Esophagus squamous epithelium (tissue), 5 donors: ENCODE measurements at regions not wholly inside any gene's neighbourhood (a gene's known extent, or its start where the extent isn't known, plus 50 kb on each side); places are given as distances from the start of the nearest gene placed in this dataset.
A peak's percentile ranks its signal among the peaks of the same experiment; 100 is the strongest.

ENCODE experiments used
- DNase-seq: peaks from one replicate; lab custom pipeline; 2025; lab: John Stamatoyannopoulos, UW
- H3K27ac ChIP-seq, 4 donors: fragments of 200-600 bp; sonication (generic); one replicate each; pipeline ENCODE4 v1.5.1; 2016 to 2019; ENCODE audit warnings: mild to moderate bottlenecking in 1 of 4
- H3K27me3 ChIP-seq, 4 donors: fragments of 200-600 bp; sonication (generic); 1 replicate in 3 of 4; 2 replicates in 1 of 4; pipeline versions ENCODE4 v1.5.1 to v1.6.0; 2017 to 2021; ENCODE audit warnings: antibody characterized with exemption in 1 of 4
- H3K36me3 ChIP-seq, 3 donors: fragments of 200-600 bp; sonication (generic); one replicate each; pipeline ENCODE4 v1.5.1; 2016 to 2019
- H3K4me1 ChIP-seq, 3 donors: fragments of 200-600 bp; sonication (generic); one replicate each; pipeline ENCODE4 v1.5.1; 2017 to 2019
- H3K4me3 ChIP-seq, 4 donors: fragments of 200-600 bp; sonication (generic); 1 replicate in 3 of 4; 2 replicates in 1 of 4; pipeline ENCODE4 v1.5.1; 2016 to 2019; ENCODE audit warnings: mild to moderate bottlenecking in 2 of 4, moderate library complexity in 1 of 4
- H3K9me3 ChIP-seq, 3 donors: fragments of 200-600 bp; sonication (generic); one replicate each; pipeline ENCODE4 v1.5.1; 2016 to 2019
- CTCF ChIP-seq, 6 experiments: fragments of 450-650 bp in 4 of 6; fragments of 200-600 bp in 2 of 6; sonication (generic) in 2 of 6; IDR thresholded peaks; one replicate each; pipeline ENCODE4 v1.5.1; 2016 to 2019; ENCODE audit warnings: antibody characterized with exemption in 6 of 6, mild to moderate bottlenecking in 4 of 6, moderate library complexity in 4 of 6
- POLR2A ChIP-seq, 4 donors: fragments of 450-650 bp; IDR thresholded peaks; one replicate each; pipeline ENCODE4 v1.6.1; 2017; ENCODE audit warnings: antibody characterized with exemption in 4 of 4, mild to moderate bottlenecking in 4 of 4, moderate library complexity in 3 of 4
- WGBS, 2 donors: methylation state at CpG; one replicate each; pipeline ENCODE4 v1.1.5; 2018; 5-methylcytosine and 5-hydroxymethylcytosine counted together
- intact Hi-C: fragments of 100-400 bp; cut with DNase I; formaldehyde crosslinking; loops from one replicate; pipeline ENCODE4 v1.15.0; 2022
- donor health status: DM: yes; HTN: yes; CAD: no.

GRCh38 chr2:120930236-120930635, 194.6 kb downstream of the GLI2 start:
- Histone ChIP-seq H3K27me3 (peaks cover 0 to 15% (median 0%) of the 10 kb centered on the region in 4 donors), H3K4me1 (peaks cover 13 to 31% (median 20%) of the 10 kb centered on the region in 3 donors), H3K9me3 (no peaks in the 10 kb centered on the region), H3K36me3 (no peaks in the 10 kb centered on the region), H3K4me3 (no peak overlapping the region), H3K27ac (no peak overlapping the region)
- no peak for DNase-seq
- 84 to 89% methylated on average over 4 of the region's 10 CpGs for WGBS, 2 donors
- intact Hi-C loops = no loop called here
- TF ChIP-seq CTCF (IDR thresholded peaks at IDR 0.05) = no peak
- TF ChIP-seq POLR2A (IDR thresholded peaks at IDR 0.05) = no peak

GRCh38 chr2:120930864-120931263, 195.2 kb downstream of the GLI2 start:
- Histone ChIP-seq H3K4me3 (no peak overlapping the region), H3K27ac (no peak overlapping the region), H3K9me3 (no peaks in the 10 kb centered on the region), H3K36me3 (no peaks in the 10 kb centered on the region), H3K27me3 (peaks cover 0 to 21% (median 0%) of the 10 kb centered on the region in 4 donors), H3K4me1 (peaks cover 20 to 38% (median 27%) of the 10 kb centered on the region in 3 donors)
- 90 to 100% methylated on average over 1 to 2 of the region's 3 CpGs for WGBS, 2 donors
- no peak for DNase-seq
- intact Hi-C loops = no loop called here
- no peak for TF ChIP-seq POLR2A (IDR thresholded peaks at IDR 0.05)
- TF ChIP-seq CTCF (IDR thresholded peaks at IDR 0.05) = no peak

DNA sequence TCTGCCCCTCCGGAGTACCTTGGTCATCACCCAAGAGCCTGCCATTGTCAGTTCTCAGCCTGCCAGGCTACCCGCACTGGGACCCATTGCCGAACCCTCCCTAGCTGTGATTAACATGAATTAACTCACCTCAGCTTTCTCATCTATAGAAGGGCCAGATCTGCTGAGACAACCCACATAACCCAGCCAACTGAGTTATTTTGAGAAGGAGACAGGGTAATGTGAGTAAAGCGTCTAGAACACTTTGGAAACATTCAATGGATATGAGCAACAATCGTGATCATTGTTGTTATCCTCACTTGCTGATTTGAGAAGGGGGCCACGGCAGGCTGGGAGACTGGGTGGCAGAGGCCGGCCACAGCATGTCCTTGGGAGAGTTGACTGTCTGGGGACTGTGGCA, 196.8 kb downstream of the GLI2 start:
- 81 to 87% methylated on average over 5 to 7 of the region's 7 CpGs for WGBS, 2 donors
- peaks cover 30 to 54% (median 43%) of the 10 kb centered on the region in 3 donors for H3K4me1 ChIP-seq
- peaks cover 0 to 28% (median 0%) of the 10 kb centered on the region in 4 donors for H3K27me3 ChIP-seq
- intact Hi-C loops = no loop called here
- no peaks in the 10 kb centered on the region for H3K9me3 ChIP-seq
- no peak overlapping the region for H3K4me3 ChIP-seq
- peak overlapping the region in 1 of 4 donors; percentile 21 for H3K27ac ChIP-seq
- TF ChIP-seq CTCF (IDR thresholded peaks at IDR 0.05) (no peak), POLR2A (IDR thresholded peaks at IDR 0.05) (no peak)
- H3K36me3 ChIP-seq = no peaks in the 10 kb centered on the region
- DNase-seq = no peak

DNA sequence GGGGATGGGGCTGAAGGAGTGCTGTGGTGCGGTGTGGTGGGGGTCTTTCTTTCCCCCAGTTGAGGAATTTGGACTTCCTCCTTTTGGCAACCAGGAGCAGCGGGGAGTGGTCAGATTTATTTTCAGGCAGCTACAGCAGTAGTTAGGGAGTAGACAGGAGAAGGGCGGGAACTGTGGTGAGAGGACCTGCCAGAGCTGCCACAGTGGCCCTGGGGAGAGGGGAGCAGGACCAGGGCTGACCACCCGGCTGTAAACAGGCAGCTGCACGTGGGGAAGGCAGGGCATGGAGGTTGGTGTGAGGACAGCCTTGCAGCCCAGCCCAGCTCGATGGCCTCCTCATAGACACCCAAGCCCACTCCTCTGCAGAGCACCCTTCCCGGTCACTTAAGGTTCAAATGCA, 197.2 kb downstream of the GLI2 start:
- Histone ChIP-seq H3K4me3 (no peak overlapping the region), H3K9me3 (no peaks in the 10 kb centered on the region), H3K4me1 (peaks cover 34 to 58% (median 47%) of the 10 kb centered on the region in 3 donors), H3K27ac (peak overlapping the region in 1 of 4 donors; percentile 21), H3K27me3 (peaks cover 0 to 28% (median 0%) of the 10 kb centered on the region in 4 donors), H3K36me3 (no peaks in the 10 kb centered on the region)
- no peak for DNase-seq
- 83 to 88% methylated on average over 2 to 7 of the region's 7 CpGs for WGBS, 2 donors
- TF ChIP-seq POLR2A (IDR thresholded peaks at IDR 0.05) = no peak
- no peak for TF ChIP-seq CTCF (IDR thresholded peaks at IDR 0.05)
- intact Hi-C loops = no loop called here

- no peak overlapping the region for H3K4me3 ChIP-seq
- H3K27me3 ChIP-seq = peaks cover 0 to 22% (median 0%) of the 10 kb centered on the region in 4 donors
- DNase-seq = no peak
- WGBS, 2 donors = 66 to 83% methylated on average over 9 to 15 of the region's 19 CpGs
- TF ChIP-seq POLR2A (IDR thresholded peaks at IDR 0.05) (no peak), CTCF (IDR thresholded peaks at IDR 0.05) (no peak)
- no peaks in the 10 kb centered on the region for H3K9me3 ChIP-seq
- H3K4me1 ChIP-seq = peaks cover 40 to 66% (median 50%) of the 10 kb centered on the region in 3 donors
- no peaks in the 10 kb centered on the region for H3K36me3 ChIP-seq
- peak overlapping the region; percentile 18 to 63 (median 38) for H3K27ac ChIP-seq
- intact Hi-C loops = no loop called here
These were observed 198.3 kb downstream of the GLI2 start for GRCh38 chr2:120933693-120934573.
